ENCODE measurements at regions not wholly inside any gene's neighbourhood (a gene's known extent, or its start where the extent isn't known, plus 50 kb on each side); places are given as distances from the start of the nearest gene placed in this dataset.

DNA sequence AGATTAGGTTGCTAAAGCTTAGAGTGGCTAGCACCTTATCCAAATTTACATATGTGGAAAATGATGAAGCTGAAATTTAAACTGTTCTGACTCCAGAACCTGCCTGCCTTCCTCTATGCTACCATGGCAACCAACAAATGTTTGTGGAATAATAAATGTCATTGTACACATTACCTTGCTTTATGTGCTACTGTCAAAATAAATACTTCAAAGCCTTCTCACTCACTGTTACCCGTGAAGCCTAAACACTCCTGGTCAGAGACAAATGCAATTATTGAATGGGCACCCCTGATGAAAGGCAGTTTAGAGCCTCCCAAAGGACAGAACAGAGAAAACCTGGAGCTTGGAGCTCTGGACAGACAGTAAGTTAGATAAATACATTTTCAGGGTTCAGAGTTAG, 158.6 kb downstream of the FAM114A2 start:
- no peak for DNase-seq

DNA sequence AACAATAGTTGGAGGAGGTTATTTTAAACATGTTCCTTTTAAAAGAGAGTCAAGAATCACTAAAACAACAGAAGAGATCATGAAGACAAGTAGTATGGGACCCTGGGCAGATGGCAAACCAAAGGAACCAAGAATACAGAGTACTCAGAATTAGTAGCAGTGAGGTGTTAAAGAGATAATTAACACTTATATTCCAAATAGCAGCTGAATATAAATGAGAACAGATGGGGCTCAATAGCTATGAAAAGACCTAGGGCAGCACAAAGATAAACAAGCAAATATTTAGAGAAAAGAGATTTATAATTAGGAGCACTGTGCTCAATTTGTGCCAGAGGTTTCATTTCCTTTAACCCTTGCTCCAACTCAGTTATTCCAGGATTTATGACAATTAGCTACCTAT, 159.1 kb downstream of the FAM114A2 start:
- no peak for DNase-seq

- no peak for DNase-seq
These were observed 172.5 kb downstream of the FAM114A2 start for GRCh38 chr5:153866176-153866575.

DNA sequence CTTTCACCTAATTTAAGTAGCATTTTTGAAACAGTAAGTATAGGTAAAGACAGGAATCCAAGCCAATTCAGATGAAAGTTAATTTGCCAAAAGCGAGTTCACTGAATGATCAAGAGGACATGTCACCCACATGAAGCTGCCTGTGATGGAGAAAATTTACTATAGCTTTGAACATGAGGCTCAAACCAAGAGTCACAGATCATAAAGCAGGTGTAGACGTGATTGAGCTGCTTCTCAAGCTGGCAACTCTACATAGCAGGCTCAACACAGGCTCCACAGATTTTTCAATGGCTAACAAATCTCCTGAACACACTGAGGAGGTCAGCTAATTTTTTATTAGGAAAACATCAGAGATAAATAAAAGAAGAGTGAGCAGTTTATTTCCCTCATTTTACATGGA, 173.7 kb downstream of the FAM114A2 start:
- DNase-seq = no peak

DNA sequence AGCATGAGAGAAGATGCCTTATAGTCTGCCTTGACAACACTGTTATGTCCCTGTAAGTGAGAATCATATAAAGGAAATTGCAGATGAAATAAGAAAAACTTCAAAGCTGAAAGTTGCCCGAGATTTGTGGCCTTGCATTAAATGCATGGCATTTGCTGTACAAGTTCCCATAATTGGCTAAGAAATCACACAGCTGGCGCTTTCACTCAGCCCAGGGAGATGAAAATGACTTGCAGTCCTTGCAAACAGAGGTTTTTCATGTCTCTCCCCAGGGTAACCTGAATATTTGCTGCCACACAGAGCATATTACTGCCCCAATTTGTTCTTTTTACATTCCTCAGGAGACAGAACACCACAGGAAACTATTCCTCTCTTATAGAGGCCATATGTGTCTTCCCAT, 174.8 kb downstream of the FAM114A2 start:
- no peak for DNase-seq

Measured in inflammatory macrophage (primary cell).